ENCODE measurements at regions not wholly inside any gene's neighbourhood (a gene's known extent, or its start where the extent isn't known, plus 50 kb on each side); places are given as distances from the start of the nearest gene placed in this dataset.
"Not testable (repeated sequence)": the region's sequence is repeated elsewhere in the genome, so short reads cannot be mapped to it uniquely, and the experiment has no call there.

DNA sequence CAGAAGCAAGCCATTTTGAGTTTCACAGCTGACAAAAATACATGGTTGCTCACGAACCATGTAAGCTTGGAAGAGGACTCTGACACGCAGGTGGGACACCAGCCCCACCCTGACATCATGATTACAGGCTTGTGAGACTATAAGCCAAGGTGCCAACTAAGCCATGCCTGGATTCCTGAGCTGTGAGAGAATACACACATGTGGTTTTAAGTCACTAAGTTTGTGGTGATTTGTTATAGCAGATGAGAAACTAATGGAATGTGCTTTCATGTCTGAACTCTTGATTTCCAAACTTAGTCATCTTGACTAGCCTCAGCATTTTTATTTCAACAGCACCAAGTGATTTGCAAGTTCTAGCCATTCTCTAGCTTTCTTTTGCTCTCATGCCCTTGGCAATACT lies 676.1 kb upstream of the CELF4 start:
- DNase-seq (ENCODE audit: low read depth, low spot score), result no peak

DNA sequence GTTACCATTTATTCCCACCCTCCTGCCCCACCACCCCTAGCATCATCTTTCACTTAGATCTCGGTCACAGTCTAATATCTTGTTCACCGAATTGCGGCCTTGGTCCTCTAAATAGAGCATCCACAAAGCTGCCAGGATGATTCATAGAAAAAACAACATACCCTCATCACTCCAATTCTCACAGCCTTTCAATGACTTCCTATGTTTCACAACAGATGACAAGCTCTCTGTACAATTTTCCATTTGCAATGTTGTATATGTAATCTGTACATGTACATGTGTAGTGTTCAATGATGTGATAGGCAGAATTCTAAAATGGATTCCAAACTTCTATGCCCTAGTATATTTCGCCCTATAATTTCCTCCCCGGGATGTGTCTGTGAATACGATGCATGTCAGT lies 675.6 kb upstream of the CELF4 start:
- no peak for DNase-seq (ENCODE audit: low read depth, low spot score)

- no peak for DNase-seq (ENCODE audit: low read depth, low spot score)
Measured at GRCh38 chr18:38239606-38240005, 674.0 kb upstream of the CELF4 start.

- no peak for DNase-seq (ENCODE audit: low read depth, low spot score)
Measured at GRCh38 chr18:38237796-38238195, 672.2 kb upstream of the CELF4 start.

DNA sequence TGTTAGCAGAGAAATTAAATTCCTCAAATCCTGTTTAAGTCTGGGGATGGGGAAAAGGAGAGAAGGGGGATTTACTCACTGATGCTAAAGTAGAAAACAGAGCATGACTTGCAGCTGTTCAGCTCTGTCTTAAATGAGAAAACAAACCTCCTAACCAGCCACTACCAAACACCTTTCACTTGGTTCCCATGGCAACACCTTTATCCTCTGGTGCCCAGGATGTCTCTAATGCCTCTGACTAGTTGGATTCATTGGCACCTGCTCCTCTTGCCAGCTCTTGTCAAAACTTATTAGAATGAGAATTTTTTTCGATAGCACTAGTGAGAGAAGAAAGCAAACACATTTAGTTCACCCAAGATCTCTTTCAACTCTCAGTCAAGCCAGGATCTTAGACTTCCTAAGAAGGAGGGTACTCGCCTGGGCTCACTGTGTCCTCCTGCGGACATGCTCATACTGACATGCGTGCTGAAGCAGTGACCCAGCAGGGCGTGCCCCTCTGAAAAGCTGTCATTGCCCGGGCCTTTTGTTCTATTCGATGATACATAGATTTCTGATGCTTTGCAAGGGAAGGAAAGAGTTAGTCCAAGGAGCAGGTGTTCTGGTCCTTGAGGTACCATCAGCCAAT lies 656.0 kb upstream of the CELF4 start:
- DNase-seq (ENCODE audit: low read depth, low spot score), result no peak

GRCh38 chr18:38198956-38199355 lies 633.4 kb upstream of the CELF4 start:
- DNase-seq (ENCODE audit: low read depth, low spot score), result no peak

GRCh38 chr18:38198526-38198925 lies 632.9 kb upstream of the CELF4 start:
- no peak for DNase-seq (ENCODE audit: low read depth, low spot score)

GRCh38 chr18:38186491-38186890 lies 620.9 kb upstream of the CELF4 start:
- DNase-seq (ENCODE audit: low read depth, low spot score), result no peak

DNA sequence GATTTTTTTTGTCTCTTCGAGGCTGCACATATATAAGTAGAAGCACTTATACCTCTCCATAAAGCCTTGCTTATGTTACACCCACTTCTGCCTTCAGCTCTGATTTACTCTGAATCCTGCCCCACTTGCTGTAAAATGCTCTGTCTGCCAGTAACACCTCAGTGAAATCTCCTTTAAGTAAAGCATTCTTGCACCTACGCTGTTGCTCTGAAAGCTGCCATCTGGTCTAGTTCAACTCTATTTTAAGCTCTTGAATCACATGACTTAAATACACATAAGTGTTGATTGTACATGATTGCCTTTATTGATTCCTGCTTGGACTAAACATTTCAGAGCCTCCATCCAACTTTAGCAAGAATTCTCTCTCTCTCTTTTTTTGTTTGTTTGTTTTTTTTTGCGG lies 609.0 kb upstream of the CELF4 start:
- DNase-seq (ENCODE audit: low read depth, low spot score), result no peak

DNA sequence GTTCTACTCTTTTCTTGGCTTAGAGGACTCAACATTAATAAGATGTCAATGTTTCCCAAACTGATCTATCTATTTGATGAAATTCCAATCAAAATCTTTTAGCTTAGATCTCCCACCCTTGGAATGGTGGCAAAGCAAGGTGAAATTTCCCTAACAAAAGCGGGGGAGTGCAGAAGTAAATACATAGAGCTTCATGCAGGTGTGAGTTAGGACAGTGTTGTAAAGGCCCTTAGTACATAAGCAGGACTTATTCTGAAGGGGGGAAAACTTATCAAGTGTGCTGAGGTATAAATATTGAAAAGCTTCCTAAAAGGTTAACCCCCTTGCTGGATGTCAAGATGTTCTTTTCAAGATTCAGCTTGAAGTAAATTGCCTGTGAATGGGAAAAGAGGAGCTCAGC lies 608.6 kb upstream of the CELF4 start:
- DNase-seq (ENCODE audit: low read depth, low spot score), result no peak

DNA sequence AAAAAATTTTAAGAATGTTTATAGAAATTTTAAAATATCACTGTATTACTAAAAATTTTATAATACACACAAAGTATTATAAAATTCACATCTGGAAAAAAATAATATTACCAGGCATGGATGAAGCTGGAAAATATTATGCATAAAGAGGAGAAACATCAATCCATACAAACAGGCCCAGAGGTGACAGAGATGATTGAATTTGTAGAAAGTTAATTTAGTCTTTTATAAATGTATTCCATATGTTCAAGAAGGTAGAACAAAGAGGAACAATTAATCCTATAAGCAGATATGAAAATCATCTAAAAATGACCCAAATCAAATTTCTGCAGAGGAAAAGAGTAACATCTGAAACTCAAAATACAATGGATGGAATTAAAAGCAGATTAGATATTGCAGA lies 605.2 kb upstream of the CELF4 start:
- no peak for DNase-seq (ENCODE audit: low read depth, low spot score)

DNA sequence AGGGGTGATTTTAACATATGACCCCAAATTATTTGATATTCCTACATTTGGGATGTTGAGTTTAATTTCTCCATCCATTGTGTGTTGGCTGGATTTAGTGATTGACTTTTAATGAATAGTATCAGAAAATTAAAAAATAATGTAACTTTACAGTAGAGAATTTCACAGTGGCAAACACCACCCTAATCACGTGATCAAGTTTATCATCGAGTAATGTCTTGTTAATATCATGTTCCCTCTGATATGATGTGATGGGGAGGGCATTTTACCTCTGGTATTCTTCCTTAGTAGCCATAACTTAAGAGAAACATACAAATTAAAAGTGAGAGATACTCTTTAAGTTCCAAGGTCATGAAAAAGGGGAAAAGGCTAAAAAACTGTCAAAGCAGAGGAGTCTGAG lies 602.0 kb upstream of the CELF4 start:
- no peak for DNase-seq (ENCODE audit: low read depth, low spot score)

DNA sequence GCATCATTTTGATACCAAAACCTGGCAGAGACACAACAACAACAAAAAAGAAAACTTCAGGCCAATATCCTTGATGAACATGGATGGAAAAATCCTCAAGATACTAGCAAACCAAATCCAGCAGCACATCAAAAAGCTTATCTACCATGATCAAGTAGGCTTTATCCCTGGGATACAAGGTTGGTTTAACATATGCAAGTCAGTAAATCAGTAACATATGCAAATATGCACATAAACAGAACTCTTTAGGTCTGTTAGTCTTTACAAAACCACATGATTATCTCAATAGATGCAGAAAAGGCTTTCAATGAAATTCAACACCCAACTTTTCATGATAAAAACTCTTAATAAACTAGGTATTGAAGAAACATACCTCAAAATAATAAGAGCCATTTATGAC lies 587.5 kb upstream of the CELF4 start:
- DNase-seq (ENCODE audit: low read depth, low spot score), result not testable (repeated sequence)

DNA sequence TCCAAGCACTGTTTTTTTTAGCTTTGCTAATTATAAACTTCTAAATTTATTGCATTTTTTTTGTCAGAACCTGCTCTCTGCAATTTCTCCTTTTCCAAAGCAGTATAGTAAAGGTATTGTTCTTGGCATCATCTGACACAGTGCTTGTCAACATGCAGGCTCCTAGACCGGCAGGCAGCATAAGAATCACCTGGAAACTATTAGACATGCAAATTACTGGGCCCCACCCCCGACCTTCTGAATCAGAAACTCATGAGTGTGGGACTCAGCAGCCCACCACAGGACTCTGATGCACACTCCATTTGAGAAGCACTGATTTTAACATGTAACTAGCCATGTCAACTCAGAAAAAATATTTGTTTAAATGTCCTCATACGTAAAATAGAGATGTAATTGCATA lies 551.1 kb upstream of the CELF4 start:
- DNase-seq (ENCODE audit: low read depth, low spot score), result no peak

DNA sequence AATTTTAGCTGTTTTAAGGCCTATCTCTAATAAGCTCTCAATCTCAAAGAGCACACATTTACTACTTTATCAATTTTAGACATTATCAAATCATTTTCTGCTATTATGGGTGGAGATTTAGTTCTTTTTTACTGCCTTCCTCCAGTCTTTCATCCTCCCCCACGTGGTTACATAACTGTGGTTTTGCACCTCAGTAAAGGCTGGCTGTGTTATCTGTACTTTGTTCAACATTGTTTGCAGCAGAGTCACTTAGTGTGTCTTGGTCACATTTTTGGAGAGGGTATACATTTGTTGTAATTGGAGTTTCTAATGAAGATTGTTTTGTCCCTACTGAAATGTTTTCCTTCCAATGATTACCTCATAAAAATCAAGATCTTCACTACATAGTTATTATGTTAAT lies 549.6 kb upstream of the CELF4 start:
- no peak for DNase-seq (ENCODE audit: low read depth, low spot score)

DNA sequence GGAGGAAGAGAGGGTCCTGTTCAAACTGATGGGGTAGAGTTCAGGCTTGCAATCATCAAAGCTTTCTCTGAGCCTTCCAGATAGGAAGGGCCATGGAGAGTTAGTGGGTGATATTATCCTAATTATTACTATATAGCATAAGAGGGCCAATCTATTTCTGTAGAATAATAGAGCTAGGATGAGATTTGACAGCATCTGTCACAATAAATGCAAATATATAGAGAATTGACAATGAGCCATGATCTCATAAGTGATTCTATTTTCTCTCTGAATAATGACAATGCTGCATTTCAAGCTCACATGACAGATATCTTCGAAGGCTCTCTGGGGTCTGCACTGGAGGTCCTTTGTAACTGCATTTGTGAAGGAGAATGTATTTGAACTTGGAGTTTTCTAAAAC lies 521.9 kb upstream of the CELF4 start:
- DNase-seq (ENCODE audit: low read depth, low spot score), result no peak

DNA sequence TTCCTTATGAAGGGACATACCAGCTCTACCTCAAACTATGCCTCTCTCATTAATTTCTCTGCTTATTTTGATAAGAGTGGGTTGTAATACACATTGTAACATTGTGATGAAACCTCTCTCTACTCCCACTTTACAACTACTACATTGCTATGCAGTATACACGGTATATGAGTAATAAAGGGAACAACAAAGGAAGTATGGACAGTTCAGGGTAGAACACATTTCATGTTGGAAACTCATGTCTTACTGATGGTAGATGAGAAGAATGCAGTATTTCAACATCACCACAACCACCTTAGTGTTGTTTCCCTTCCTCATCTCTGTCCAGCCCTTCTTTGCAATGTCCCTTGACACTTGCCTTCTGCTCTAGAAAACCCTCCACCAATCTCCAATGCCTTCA lies 515.9 kb upstream of the CELF4 start:
- no peak for DNase-seq (ENCODE audit: low read depth, low spot score)

DNA sequence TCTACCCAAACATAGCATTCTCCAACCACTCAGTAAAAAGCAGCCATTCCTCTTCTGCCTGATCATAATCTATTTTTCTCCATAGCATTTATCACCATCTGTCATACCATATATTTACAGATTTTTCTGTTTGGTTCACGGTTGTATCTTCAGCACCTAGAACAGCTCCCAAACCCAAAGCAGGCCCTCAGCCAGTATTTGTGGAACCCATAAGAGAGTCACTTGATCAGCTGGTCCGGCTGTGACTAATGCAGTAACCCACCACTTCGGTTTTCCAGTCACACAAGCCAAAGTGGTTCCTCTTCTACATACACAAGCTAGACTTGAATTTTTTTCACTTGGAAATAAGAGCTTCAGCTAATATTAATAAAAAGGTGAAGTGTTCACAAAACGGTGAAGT lies 511.6 kb upstream of the CELF4 start:
- no peak for DNase-seq (ENCODE audit: low read depth, low spot score)

GRCh38 chr18:38076346-38077070 lies 510.9 kb upstream of the CELF4 start:
- DNase-seq (ENCODE audit: low read depth, low spot score), result no peak

DNA sequence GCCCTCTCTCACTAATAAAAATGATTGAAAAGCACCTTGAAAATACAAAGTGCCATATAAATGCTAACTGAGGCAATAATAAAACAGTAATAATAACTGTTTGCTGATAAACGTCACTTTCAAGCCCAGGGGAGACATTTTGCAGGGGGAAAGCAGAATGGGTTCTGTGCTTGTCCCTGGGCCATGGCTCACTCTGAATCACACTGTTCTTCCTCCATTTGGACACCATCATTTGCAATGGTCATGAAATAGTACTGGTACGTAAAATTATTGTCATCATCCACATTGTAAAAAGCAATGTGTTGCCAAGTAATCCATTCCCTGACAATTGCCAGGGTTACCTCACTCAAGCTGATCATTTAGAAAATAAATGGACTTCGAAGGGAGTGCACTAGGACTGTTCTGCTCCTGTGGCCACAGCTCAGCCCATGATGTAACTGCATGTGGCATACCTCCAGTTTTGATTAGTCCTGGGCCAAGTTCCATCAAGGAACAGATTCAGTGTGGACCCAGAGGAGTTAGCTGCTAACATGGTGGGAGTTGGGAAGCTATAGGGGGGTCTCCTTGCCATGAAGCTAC lies 508.8 kb upstream of the CELF4 start:
- no peak for DNase-seq (ENCODE audit: low read depth, low spot score)

GRCh38 chr18:38067821-38068220 lies 502.2 kb upstream of the CELF4 start:
- DNase-seq (ENCODE audit: low read depth, low spot score), result no peak

DNA sequence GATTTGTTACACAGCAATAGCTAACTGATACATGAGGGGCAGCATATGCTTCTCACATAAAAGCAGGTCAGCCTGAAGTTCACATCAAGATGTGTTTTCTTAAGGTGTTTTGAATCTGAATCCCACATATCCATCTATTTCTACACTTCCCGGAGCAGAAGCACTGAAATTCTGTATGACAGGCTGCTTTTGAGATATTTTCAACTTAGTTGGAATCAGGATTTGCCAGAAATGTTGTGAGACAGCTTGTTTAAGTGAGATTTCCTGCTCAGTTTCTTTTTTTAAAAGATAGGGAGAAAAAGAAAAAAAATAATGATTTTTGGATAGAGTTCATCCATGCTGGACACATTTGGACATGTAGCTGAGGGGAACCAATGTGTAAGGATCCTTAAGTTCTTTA lies 501.5 kb upstream of the CELF4 start:
- DNase-seq (ENCODE audit: low read depth, low spot score), result no peak

- DNase-seq (ENCODE audit: low read depth, low spot score), result no peak
Measured at GRCh38 chr18:38052879-38053590, 487.4 kb upstream of the CELF4 start.

Measured in smooth muscle cell of the brain vasculature (primary cell).